ENCODE measurements at regions not wholly inside any gene's neighbourhood (a gene's known extent, or its start where the extent isn't known, plus 50 kb on each side); places are given as distances from the start of the nearest gene placed in this dataset.

GRCh38 chr2:239580199-239580527 lies 179.3 kb upstream of the HDAC4 start:
- Histone ChIP-seq H3K4me1 (replicated peaks) (no peaks in the 10 kb centered on the region), H3K36me3 (no peaks in the 10 kb centered on the region), H3K27ac (no peak overlapping the region), H3K9me3 (no peaks in the 10 kb centered on the region), H3K4me3 (no peak overlapping the region), H3K27me3 (replicated peaks; ENCODE audit: insufficient read depth) (no peaks in the 10 kb centered on the region)
- intact Hi-C loops (cut with DNase I), result no loop called here
- DNase-seq (ENCODE audit: low spot score), result no peak
- 63% methylated on average over 3 of the region's 3 CpGs for WGBS
- no peak for TF ChIP-seq CTCF (IDR thresholded peaks at IDR 0.05)
- no peak for TF ChIP-seq POLR2A (IDR thresholded peaks at IDR 0.05)
- TF ChIP-seq POLR2AphosphoS5 (IDR thresholded peaks at IDR 0.05), result no peak

GRCh38 chr2:239579524-239580198 lies 178.8 kb upstream of the HDAC4 start:
- 84% methylated on average over 7 of the region's 7 CpGs for WGBS
- no peak for DNase-seq (ENCODE audit: low spot score)
- H3K36me3 ChIP-seq, result no peaks in the 10 kb centered on the region
- no peaks in the 10 kb centered on the region for H3K9me3 ChIP-seq
- no peaks in the 10 kb centered on the region for H3K4me1 ChIP-seq (replicated peaks)
- no peak overlapping the region for H3K27ac ChIP-seq
- H3K4me3 ChIP-seq, result no peak overlapping the region
- TF ChIP-seq POLR2A (IDR thresholded peaks at IDR 0.05) (no peak), POLR2AphosphoS5 (IDR thresholded peaks at IDR 0.05) (no peak), CTCF (IDR thresholded peaks at IDR 0.05) (no peak)
- intact Hi-C loops (cut with DNase I), result no loop called here
- no peaks in the 10 kb centered on the region for H3K27me3 ChIP-seq (replicated peaks; ENCODE audit: insufficient read depth)

GRCh38 chr2:239579081-239579480 lies 178.3 kb upstream of the HDAC4 start:
- Histone ChIP-seq H3K27me3 (replicated peaks; ENCODE audit: insufficient read depth) (no peaks in the 10 kb centered on the region), H3K4me3 (no peak overlapping the region), H3K4me1 (replicated peaks) (no peaks in the 10 kb centered on the region), H3K27ac (no peak overlapping the region), H3K36me3 (no peaks in the 10 kb centered on the region), H3K9me3 (no peaks in the 10 kb centered on the region)
- no peak for DNase-seq (ENCODE audit: low spot score)
- TF ChIP-seq POLR2AphosphoS5 (IDR thresholded peaks at IDR 0.05), result no peak
- WGBS, result 98% methylated on average over 12 of the region's 12 CpGs
- intact Hi-C loops (cut with DNase I), result no loop called here

GRCh38 chr2:239578381-239578780 lies 177.6 kb upstream of the HDAC4 start:
- H3K9me3 ChIP-seq, result no peaks in the 10 kb centered on the region
- H3K27me3 ChIP-seq (replicated peaks; ENCODE audit: insufficient read depth), result no peaks in the 10 kb centered on the region
- no peak for DNase-seq (ENCODE audit: low spot score)
- H3K4me3 ChIP-seq, result no peak overlapping the region
- H3K4me1 ChIP-seq (replicated peaks), result no peaks in the 10 kb centered on the region
- TF ChIP-seq POLR2A (IDR thresholded peaks at IDR 0.05), result no peak
- no peak for TF ChIP-seq POLR2AphosphoS5 (IDR thresholded peaks at IDR 0.05)
- TF ChIP-seq CTCF (IDR thresholded peaks at IDR 0.05), result no peak
- intact Hi-C loops (cut with DNase I), result no loop called here
- H3K36me3 ChIP-seq, result no peaks in the 10 kb centered on the region
- no peak overlapping the region for H3K27ac ChIP-seq
- 90% methylated on average over 12 of the region's 12 CpGs for whole genome bisulfite sequencing

- no peak for DNase-seq (ENCODE audit: low spot score)
- 94% methylated on average over 12 of the region's 12 CpGs for WGBS
- TF ChIP-seq POLR2AphosphoS5 (IDR thresholded peaks at IDR 0.05), result no peak
- TF ChIP-seq CTCF (IDR thresholded peaks at IDR 0.05), result no peak
- TF ChIP-seq POLR2A (IDR thresholded peaks at IDR 0.05), result no peak
- Histone ChIP-seq H3K27me3 (replicated peaks; ENCODE audit: insufficient read depth) (no peaks in the 10 kb centered on the region), H3K9me3 (no peaks in the 10 kb centered on the region), H3K4me1 (replicated peaks) (no peaks in the 10 kb centered on the region), H3K4me3 (no peak overlapping the region), H3K36me3 (no peaks in the 10 kb centered on the region), H3K27ac (no peak overlapping the region)
- intact Hi-C loops (cut with DNase I), result no loop called here
Measured at GRCh38 chr2:239577935-239578334, 177.1 kb upstream of the HDAC4 start.
